Smooth muscle cell (in vitro differentiated cells): ENCODE measurements at regions not wholly inside any gene's neighbourhood (a gene's known extent, or its start where the extent isn't known, plus 50 kb on each side); places are given as distances from the start of the nearest gene placed in this dataset.
A peak's percentile ranks its signal among the peaks of the same experiment; 100 is the strongest.
"Not testable (repeated sequence)": the region's sequence is repeated elsewhere in the genome, so short reads cannot be mapped to it uniquely, and the experiment has no call there.

Experiments used
- DNase-seq: peaks from one replicate; lab custom pipeline; 2025; ENCODE audit not compliant: unreplicated experiment; lab: John Stamatoyannopoulos, UW
- H2AFZ ChIP-seq: fragments of 200-600 bp; sonication (generic); 2 replicates; pipeline ENCODE4 v1.6.0; 2016; ENCODE audit warnings: antibody characterized with exemption, low read depth, mild to moderate bottlenecking
- H3F3A ChIP-seq: fragments of 200-600 bp; sonication (generic); 2 replicates; pipeline ENCODE4 v1.6.0; 2017; ENCODE audit warnings: antibody characterized with exemption, low read depth
- H3K27ac ChIP-seq: fragments of 200-600 bp; sonication (generic); 2 replicates; pipeline ENCODE4 v1.5.1; 2016; ENCODE audit warnings: low read depth, mild to moderate bottlenecking
- H3K27me3 ChIP-seq: fragments of 200-600 bp; sonication (generic); 2 replicates; pipeline ENCODE4 v1.6.1; 2016; ENCODE audit warnings: low read depth, mild to moderate bottlenecking
- H3K36me3 ChIP-seq: fragments of 200-600 bp; sonication (generic); 2 replicates; pipeline ENCODE4 v1.5.1; 2016; ENCODE audit warnings: low read depth
- H3K4me1 ChIP-seq: fragments of 200-600 bp; sonication (generic); 2 replicates; pipeline ENCODE4 v1.5.1; 2016; ENCODE audit warnings: low read depth
- H3K4me2 ChIP-seq: fragments of 200-600 bp; sonication (generic); 2 replicates; pipeline ENCODE4 v1.6.0; 2016; ENCODE audit warnings: mild to moderate bottlenecking
- H3K4me3 ChIP-seq: fragments of 200-600 bp; sonication (generic); 2 replicates; pipeline ENCODE4 v1.5.1; 2016; ENCODE audit warnings: mild to moderate bottlenecking
- H3K79me2 ChIP-seq: fragments of 200-600 bp; sonication (generic); 2 replicates; pipeline ENCODE4 v1.6.0; 2016; ENCODE audit warnings: low read depth, mild to moderate bottlenecking
- H3K9ac ChIP-seq: fragments of 200-600 bp; sonication (generic); 2 replicates; pipeline ENCODE4 v1.6.0; 2016; ENCODE audit warnings: low read depth
- H3K9me3 ChIP-seq: fragments of 200-600 bp; sonication (generic); replicated peaks from 2 replicates; pipeline ENCODE4 v1.5.1; 2016; ENCODE audit warnings: low read depth
- H4K20me1 ChIP-seq: fragments of 200-600 bp; sonication (generic); 2 replicates; pipeline ENCODE4 v1.6.0; 2016; ENCODE audit warnings: low read depth
- CTCF ChIP-seq: fragments of 200-600 bp; sonication (generic); IDR thresholded peaks from 2 replicates; pipeline ENCODE4 v1.5.1; 2017; ENCODE audit warnings: borderline replicate concordance, mild to moderate bottlenecking, antibody characterized with exemption; ENCODE audit not compliant: insufficient read depth, poor library complexity, severe bottlenecking
- whole genome bisulfite sequencing: methylation state at CpG from one replicate; pipeline ENCODE4 v1.1.7; 2016; ENCODE audit warnings: low lambda C conversion rate; 5-methylcytosine and 5-hydroxymethylcytosine counted together

- H3K9me3 ChIP-seq = no peaks in the 10 kb centered on the region
- H2AFZ ChIP-seq = no peak overlapping the region
- no peak for TF ChIP-seq CTCF
- no peaks in the 10 kb centered on the region for H3K79me2 ChIP-seq
- no peak overlapping the region for H3K4me3 ChIP-seq
- no peaks in the 10 kb centered on the region for H3K36me3 ChIP-seq
- no peaks in the 10 kb centered on the region for H3K4me1 ChIP-seq
- no peaks in the 10 kb centered on the region for H3K27me3 ChIP-seq
- H3K27ac ChIP-seq = no peak overlapping the region
- H4K20me1 ChIP-seq = no peaks in the 10 kb centered on the region
- 91% methylated on average over 2 of the region's 2 CpGs for WGBS
- DNase-seq = no peak
- no peaks in the 10 kb centered on the region for H3F3A ChIP-seq
- H3K9ac ChIP-seq = no peak overlapping the region
- H3K4me2 ChIP-seq = no peak overlapping the region
Observed at GRCh38 chr3:132980102-132980501, 58.1 kb upstream of the TMEM108 start.

- Histone ChIP-seq H3K4me1 (no peaks in the 10 kb centered on the region), H3K27ac (peak overlapping the region; percentile 84), H3K27me3 (no peaks in the 10 kb centered on the region), H3K36me3 (no peaks in the 10 kb centered on the region), H4K20me1 (no peaks in the 10 kb centered on the region), H3K9me3 (no peaks in the 10 kb centered on the region), H2AFZ (no peak overlapping the region), H3K9ac (peak overlapping the region; percentile 39), H3F3A (no peaks in the 10 kb centered on the region), H3K79me2 (no peaks in the 10 kb centered on the region), H3K4me3 (no peak overlapping the region), H3K4me2 (no peak overlapping the region)
- no peak for TF ChIP-seq CTCF
- no peak for DNase-seq
- WGBS = 95% methylated on average over 1 of the region's 1 CpG
Observed at GRCh38 chr3:132979606-132980005, 58.6 kb upstream of the TMEM108 start.

- not testable (repeated sequence) for H3F3A ChIP-seq, H3K36me3 ChIP-seq, H3K4me1 ChIP-seq, H3K79me2 ChIP-seq, H2AFZ ChIP-seq, H4K20me1 ChIP-seq, H3K9me3 ChIP-seq, H3K4me2 ChIP-seq, H3K4me3 ChIP-seq, DNase-seq, H3K27me3 ChIP-seq
- H3K9ac ChIP-seq = peak overlapping the region; percentile 39
- WGBS = 77% methylated on average over 3 of the region's 3 CpGs
- H3K27ac ChIP-seq = peak overlapping the region; percentile 84
Observed at GRCh38 chr3:132978946-132979345, 59.2 kb upstream of the TMEM108 start.

GRCh38 chr3:132978464-132978863 lies 59.7 kb upstream of the TMEM108 start:
- H3K79me2 ChIP-seq = no peaks in the 10 kb centered on the region
- H3K4me1 ChIP-seq = no peaks in the 10 kb centered on the region
- H3K27ac ChIP-seq = peak overlapping the region; percentile 84
- no peak overlapping the region for H3K4me2 ChIP-seq
- no peaks in the 10 kb centered on the region for H3K9me3 ChIP-seq
- H3F3A ChIP-seq = no peaks in the 10 kb centered on the region
- 64% methylated on average over 2 of the region's 2 CpGs for WGBS
- no peaks in the 10 kb centered on the region for H3K27me3 ChIP-seq
- no peaks in the 10 kb centered on the region for H4K20me1 ChIP-seq
- H3K36me3 ChIP-seq = no peaks in the 10 kb centered on the region
- no peak overlapping the region for H2AFZ ChIP-seq
- no peak for TF ChIP-seq CTCF
- H3K4me3 ChIP-seq = no peak overlapping the region
- DNase-seq = no peak
- H3K9ac ChIP-seq = peak overlapping the region; percentile 1
